ENCODE measurements at regions not wholly inside any gene's neighbourhood (a gene's known extent, or its start where the extent isn't known, plus 50 kb on each side); places are given as distances from the start of the nearest gene placed in this dataset.

- Histone ChIP-seq H3K27ac (no peak overlapping the region), H3K36me3 (ENCODE audit: insufficient read depth, low read length) (no peaks in the 10 kb centered on the region), H3K9ac (ENCODE audit: insufficient read length) (no peak overlapping the region), H3K4me3 (no peak overlapping the region), H3K9me3 (ENCODE audit: low read depth, low read length) (no peaks in the 10 kb centered on the region)
- DNase-seq (ENCODE audit: low read depth, low spot score): no peak
- TF ChIP-seq FOXP2 (optimal IDR thresholded peaks at IDR 0.05; ENCODE audit: control extremely low read depth, extremely low read length, insufficient read depth) (no peak), POLR2AphosphoS5 (IDR thresholded peaks at IDR 0.05; ENCODE audit: borderline replicate concordance, low read depth, low read length) (no peak), EZH2 (IDR thresholded peaks at IDR 0.05) (no peak)
These were observed 304.0 kb downstream of the TLR4 start for GRCh38 chr9:118008246-118008645.

GRCh38 chr9:118009614-118010013 is 305.4 kb downstream of the TLR4 start:
- no peaks in the 10 kb centered on the region for H3K36me3 ChIP-seq (ENCODE audit: insufficient read depth, low read length)
- TF ChIP-seq EZH2 (IDR thresholded peaks at IDR 0.05): no peak
- TF ChIP-seq FOXP2 (optimal IDR thresholded peaks at IDR 0.05; ENCODE audit: control extremely low read depth, extremely low read length, insufficient read depth): no peak
- TF ChIP-seq POLR2AphosphoS5 (IDR thresholded peaks at IDR 0.05; ENCODE audit: borderline replicate concordance, low read depth, low read length): no peak
- H3K9me3 ChIP-seq (ENCODE audit: low read depth, low read length): no peaks in the 10 kb centered on the region
- no peak overlapping the region for H3K9ac ChIP-seq (ENCODE audit: insufficient read length)
- DNase-seq (ENCODE audit: low read depth, low spot score): no peak
- no peak overlapping the region for H3K4me3 ChIP-seq
- H3K27ac ChIP-seq: no peak overlapping the region

- no peak overlapping the region for H3K27ac ChIP-seq
- H3K4me3 ChIP-seq: no peak overlapping the region
- no peak for TF ChIP-seq EZH2 (IDR thresholded peaks at IDR 0.05)
- TF ChIP-seq POLR2AphosphoS5 (IDR thresholded peaks at IDR 0.05; ENCODE audit: borderline replicate concordance, low read depth, low read length): no peak
- no peak for TF ChIP-seq FOXP2 (optimal IDR thresholded peaks at IDR 0.05; ENCODE audit: control extremely low read depth, extremely low read length, insufficient read depth)
- H3K9ac ChIP-seq (ENCODE audit: insufficient read length): no peak overlapping the region
- DNase-seq (ENCODE audit: low read depth, low spot score): no peak
- H3K36me3 ChIP-seq (ENCODE audit: insufficient read depth, low read length): no peaks in the 10 kb centered on the region
- no peaks in the 10 kb centered on the region for H3K9me3 ChIP-seq (ENCODE audit: low read depth, low read length)
These were observed 313.5 kb downstream of the TLR4 start for GRCh38 chr9:118017607-118018122.

- H3K4me3 ChIP-seq: no peak overlapping the region
- H3K9me3 ChIP-seq (ENCODE audit: low read depth, low read length): no peaks in the 10 kb centered on the region
- TF ChIP-seq FOXP2 (optimal IDR thresholded peaks at IDR 0.05; ENCODE audit: control extremely low read depth, extremely low read length, insufficient read depth): no peak
- TF ChIP-seq EZH2 (IDR thresholded peaks at IDR 0.05): no peak
- TF ChIP-seq POLR2AphosphoS5 (IDR thresholded peaks at IDR 0.05; ENCODE audit: borderline replicate concordance, low read depth, low read length): no peak
- H3K27ac ChIP-seq: no peak overlapping the region
- no peak overlapping the region for H3K9ac ChIP-seq (ENCODE audit: insufficient read length)
- DNase-seq (ENCODE audit: low read depth, low spot score): no peak
- H3K36me3 ChIP-seq (ENCODE audit: insufficient read depth, low read length): no peaks in the 10 kb centered on the region
These were observed 319.4 kb downstream of the TLR4 start for GRCh38 chr9:118023644-118024043.

GRCh38 chr9:118028225-118028624 is 324.0 kb downstream of the TLR4 start:
- H3K9ac ChIP-seq (ENCODE audit: insufficient read length): no peak overlapping the region
- DNase-seq (ENCODE audit: low read depth, low spot score): no peak
- no peaks in the 10 kb centered on the region for H3K36me3 ChIP-seq (ENCODE audit: insufficient read depth, low read length)
- H3K4me3 ChIP-seq: no peak overlapping the region
- TF ChIP-seq FOXP2 (optimal IDR thresholded peaks at IDR 0.05; ENCODE audit: control extremely low read depth, extremely low read length, insufficient read depth) (no peak), POLR2AphosphoS5 (IDR thresholded peaks at IDR 0.05; ENCODE audit: borderline replicate concordance, low read depth, low read length) (no peak)
- no peak overlapping the region for H3K27ac ChIP-seq
- no peaks in the 10 kb centered on the region for H3K9me3 ChIP-seq (ENCODE audit: low read depth, low read length)

- no peak overlapping the region for H3K27ac ChIP-seq
- no peak overlapping the region for H3K9ac ChIP-seq (ENCODE audit: insufficient read length)
- TF ChIP-seq POLR2AphosphoS5 (IDR thresholded peaks at IDR 0.05; ENCODE audit: borderline replicate concordance, low read depth, low read length) (no peak), FOXP2 (optimal IDR thresholded peaks at IDR 0.05; ENCODE audit: control extremely low read depth, extremely low read length, insufficient read depth) (no peak), EZH2 (IDR thresholded peaks at IDR 0.05) (no peak)
- no peaks in the 10 kb centered on the region for H3K36me3 ChIP-seq (ENCODE audit: insufficient read depth, low read length)
- no peak for DNase-seq (ENCODE audit: low read depth, low spot score)
- H3K9me3 ChIP-seq (ENCODE audit: low read depth, low read length): no peaks in the 10 kb centered on the region
- H3K4me3 ChIP-seq: no peak overlapping the region
These were observed 325.2 kb downstream of the TLR4 start for GRCh38 chr9:118029425-118029824.

- TF ChIP-seq EZH2 (IDR thresholded peaks at IDR 0.05) (no peak), POLR2AphosphoS5 (IDR thresholded peaks at IDR 0.05; ENCODE audit: borderline replicate concordance, low read depth, low read length) (no peak), FOXP2 (optimal IDR thresholded peaks at IDR 0.05; ENCODE audit: control extremely low read depth, extremely low read length, insufficient read depth) (no peak)
- no peaks in the 10 kb centered on the region for H3K9me3 ChIP-seq (ENCODE audit: low read depth, low read length)
- no peak overlapping the region for H3K27ac ChIP-seq
- H3K9ac ChIP-seq (ENCODE audit: insufficient read length): no peak overlapping the region
- H3K4me3 ChIP-seq: no peak overlapping the region
- H3K36me3 ChIP-seq (ENCODE audit: insufficient read depth, low read length): no peaks in the 10 kb centered on the region
- DNase-seq (ENCODE audit: low read depth, low spot score): no peak
These were observed 330.5 kb downstream of the TLR4 start for GRCh38 chr9:118034701-118035100.

- DNase-seq (ENCODE audit: low read depth, low spot score): no peak
- H3K36me3 ChIP-seq (ENCODE audit: insufficient read depth, low read length): no peaks in the 10 kb centered on the region
- TF ChIP-seq FOXP2 (optimal IDR thresholded peaks at IDR 0.05; ENCODE audit: control extremely low read depth, extremely low read length, insufficient read depth): no peak
These were observed 334.5 kb downstream of the TLR4 start for GRCh38 chr9:118038713-118039112.

GRCh38 chr9:118058227-118058626 is 354.0 kb downstream of the TLR4 start:
- no peak for DNase-seq (ENCODE audit: low read depth, low spot score)
- Histone ChIP-seq H3K9me3 (ENCODE audit: low read depth, low read length) (no peaks in the 10 kb centered on the region), H3K36me3 (ENCODE audit: insufficient read depth, low read length) (no peaks in the 10 kb centered on the region), H3K9ac (ENCODE audit: insufficient read length) (no peak overlapping the region), H3K27ac (no peak overlapping the region), H3K4me3 (no peak overlapping the region)
- no peak for TF ChIP-seq POLR2AphosphoS5 (IDR thresholded peaks at IDR 0.05; ENCODE audit: borderline replicate concordance, low read depth, low read length)
- no peak for TF ChIP-seq EZH2 (IDR thresholded peaks at IDR 0.05)
- no peak for TF ChIP-seq FOXP2 (optimal IDR thresholded peaks at IDR 0.05; ENCODE audit: control extremely low read depth, extremely low read length, insufficient read depth)

More at GRCh38 chr9:118038713-118039112, 334.5 kb downstream of the TLR4 start:
- H3K4me3 ChIP-seq: no peak overlapping the region
- no peak overlapping the region for H3K27ac ChIP-seq
- no peaks in the 10 kb centered on the region for H3K9me3 ChIP-seq (ENCODE audit: low read depth, low read length)
- H3K9ac ChIP-seq (ENCODE audit: insufficient read length): no peak overlapping the region

Data from SK-N-MC (cell line).